Ishikawa (cell line): ENCODE measurements at regions not wholly inside any gene's neighbourhood (a gene's known extent, or its start where the extent isn't known, plus 50 kb on each side); places are given as distances from the start of the nearest gene placed in this dataset.

ENCODE experiments used
- CEBPB ChIP-seq: IDR thresholded peaks from 2 replicates; pipeline ENCODE4 v1.6.1; 2012
- EP300 ChIP-seq: IDR thresholded peaks from 2 replicates; pipeline ENCODE4 v1.6.1; 2012; ENCODE audit warnings: borderline replicate concordance
- FOXM1 ChIP-seq: IDR thresholded peaks from 2 replicates; pipeline ENCODE4 v1.6.1; 2012; ENCODE audit warnings: low read depth, borderline replicate concordance
- MAX ChIP-seq: IDR thresholded peaks from 2 replicates; pipeline ENCODE4 v1.6.1; 2012
- RAD21 ChIP-seq: IDR thresholded peaks from 2 replicates; pipeline ENCODE4 v1.6.1; 2012; ENCODE audit warnings: low read depth
- REST ChIP-seq: IDR thresholded peaks from 2 replicates; pipeline ENCODE4 v1.6.1; 2012; ENCODE audit warnings: low read depth, mild to moderate bottlenecking
- TAF1 ChIP-seq: IDR thresholded peaks from 2 replicates; pipeline ENCODE4 v1.6.1; 2012; ENCODE audit warnings: low read depth, mild to moderate bottlenecking
- YY1 ChIP-seq: IDR thresholded peaks from 2 replicates; pipeline ENCODE4 v1.6.1; 2012; ENCODE audit warnings: low read depth

- TF ChIP-seq EP300: no peak
- no peak for TF ChIP-seq CEBPB
- no peak for TF ChIP-seq FOXM1
- TF ChIP-seq TAF1: no peak
- no peak for TF ChIP-seq RAD21
- TF ChIP-seq REST: no peak
- no peak for TF ChIP-seq MAX
- no peak for TF ChIP-seq YY1
These were observed 60.6 kb upstream of the STAC start for GRCh38 chr3:36319680-36320079.
